Stimulated activated CD8-positive, alpha-beta memory T cell treated with anti-CD3 and anti-CD28 coated beads, Interleukin-7, amount 100 ng/mL, for 24 hours (primary cell): ENCODE measurements at regions not wholly inside any gene's neighbourhood (a gene's known extent, or its start where the extent isn't known, plus 50 kb on each side); places are given as distances from the start of the nearest gene placed in this dataset.

Source experiments
- DNase-seq: peaks from one replicate; pipeline ENCODE4 v3.0.0-alpha.2; 2020; ENCODE audit warnings: low read depth

GRCh38 chr6:142561511-142562265, 259.9 kb downstream of the ADGRG6 start:
- DNase-seq: no peak

- DNase-seq: no peak
Measured at GRCh38 chr6:142562865-142563264, 261.1 kb downstream of the ADGRG6 start.

GRCh38 chr6:142566628-142567396, 265.0 kb downstream of the ADGRG6 start:
- DNase-seq: peak; percentile 30

- DNase-seq: no peak
Measured at GRCh38 chr6:142567461-142567860, 265.7 kb downstream of the ADGRG6 start.

GRCh38 chr6:142568857-142569597, 267.2 kb downstream of the ADGRG6 start:
- DNase-seq: no peak

- DNase-seq: no peak
Measured at GRCh38 chr6:142569676-142570075, 267.9 kb downstream of the ADGRG6 start.

- no peak for DNase-seq
Measured at GRCh38 chr6:142570221-142570671, 268.4 kb downstream of the ADGRG6 start.

- no peak for DNase-seq
Measured at GRCh38 chr6:142592876-142593275, 291.1 kb downstream of the ADGRG6 start.

GRCh38 chr6:142597836-142598235, 296.0 kb downstream of the ADGRG6 start:
- no peak for DNase-seq

GRCh38 chr6:142601427-142601826, 299.6 kb downstream of the ADGRG6 start:
- no peak for DNase-seq

- DNase-seq: no peak
Measured at GRCh38 chr6:142602972-142603371, 301.2 kb downstream of the ADGRG6 start.

GRCh38 chr6:142605922-142606485, 304.2 kb downstream of the ADGRG6 start:
- DNase-seq: no peak

- no peak for DNase-seq
Measured at GRCh38 chr6:142612956-142613355, 311.1 kb downstream of the ADGRG6 start.

GRCh38 chr6:142613981-142614380, 312.2 kb downstream of the ADGRG6 start:
- DNase-seq: no peak

GRCh38 chr6:142617158-142617557, 315.4 kb downstream of the ADGRG6 start:
- DNase-seq: no peak

- no peak for DNase-seq
Measured at GRCh38 chr6:142621822-142622221, 320.0 kb downstream of the ADGRG6 start.

GRCh38 chr6:142624978-142625715, 319.8 kb downstream of the HIVEP2 start:
- DNase-seq: no peak

GRCh38 chr6:142627474-142627873, 317.5 kb downstream of the HIVEP2 start:
- DNase-seq: no peak

GRCh38 chr6:142631517-142632385, 313.2 kb downstream of the HIVEP2 start:
- DNase-seq: no peak

- DNase-seq: no peak
Measured at GRCh38 chr6:142633317-142633716, 311.7 kb downstream of the HIVEP2 start.

GRCh38 chr6:142635130-142635529, 309.8 kb downstream of the HIVEP2 start:
- no peak for DNase-seq
